ENCODE measurements at regions not wholly inside any gene's neighbourhood (a gene's known extent, or its start where the extent isn't known, plus 50 kb on each side); places are given as distances from the start of the nearest gene placed in this dataset.

GRCh38 chr17:70238228-70238627, 68.9 kb downstream of the KCNJ2 start:
- TF ChIP-seq POLR2AphosphoS5 (IDR thresholded peaks at IDR 0.05; ENCODE audit: borderline replicate concordance, low read depth, low read length) (no peak), EZH2 (IDR thresholded peaks at IDR 0.05) (no peak), FOXP2 (optimal IDR thresholded peaks at IDR 0.05; ENCODE audit: control extremely low read depth, extremely low read length, insufficient read depth) (no peak)
